ENCODE measurements at regions not wholly inside any gene's neighbourhood (a gene's known extent, or its start where the extent isn't known, plus 50 kb on each side); places are given as distances from the start of the nearest gene placed in this dataset.
"Not testable (repeated sequence)": the region's sequence is repeated elsewhere in the genome, so short reads cannot be mapped to it uniquely, and the experiment has no call there.

DNA sequence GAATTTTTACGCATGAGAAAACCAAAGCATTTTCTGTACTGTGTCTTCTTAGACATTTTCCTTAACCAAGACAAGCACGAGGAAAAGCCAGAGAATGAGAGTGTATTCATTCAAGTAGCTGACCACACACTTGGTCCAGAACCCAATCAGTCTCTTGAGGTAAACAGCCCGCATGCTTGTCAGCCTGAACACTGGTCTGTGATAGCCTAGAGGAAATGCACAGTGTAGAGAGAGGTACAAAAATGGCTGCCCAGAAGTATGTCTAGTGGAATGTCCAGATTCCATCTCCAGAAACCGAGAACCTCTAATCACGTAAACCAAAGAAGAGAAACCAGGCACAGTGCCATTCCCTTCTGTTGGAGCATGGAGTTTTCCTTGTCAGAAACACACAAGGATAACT lies 80.0 kb upstream of the SNX2 start:
- TF ChIP-seq, protein P1, sequence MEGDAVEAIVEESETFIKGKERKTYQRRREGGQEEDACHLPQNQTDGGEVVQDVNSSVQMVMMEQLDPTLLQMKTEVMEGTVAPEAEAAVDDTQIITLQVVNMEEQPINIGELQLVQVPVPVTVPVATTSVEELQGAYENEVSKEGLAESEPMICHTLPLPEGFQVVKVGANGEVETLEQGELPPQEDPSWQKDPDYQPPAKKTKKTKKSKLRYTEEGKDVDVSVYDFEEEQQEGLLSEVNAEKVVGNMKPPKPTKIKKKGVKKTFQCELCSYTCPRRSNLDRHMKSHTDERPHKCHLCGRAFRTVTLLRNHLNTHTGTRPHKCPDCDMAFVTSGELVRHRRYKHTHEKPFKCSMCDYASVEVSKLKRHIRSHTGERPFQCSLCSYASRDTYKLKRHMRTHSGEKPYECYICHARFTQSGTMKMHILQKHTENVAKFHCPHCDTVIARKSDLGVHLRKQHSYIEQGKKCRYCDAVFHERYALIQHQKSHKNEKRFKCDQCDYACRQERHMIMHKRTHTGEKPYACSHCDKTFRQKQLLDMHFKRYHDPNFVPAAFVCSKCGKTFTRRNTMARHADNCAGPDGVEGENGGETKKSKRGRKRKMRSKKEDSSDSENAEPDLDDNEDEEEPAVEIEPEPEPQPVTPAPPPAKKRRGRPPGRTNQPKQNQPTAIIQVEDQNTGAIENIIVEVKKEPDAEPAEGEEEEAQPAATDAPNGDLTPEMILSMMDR (IDR thresholded peaks at IDR 0.05) = no peak
- TF ChIP-seq POLR2A (IDR thresholded peaks at IDR 0.05) = no peak
- no peak for DNase-seq
- H3K4me1 ChIP-seq = no peaks in the 10 kb centered on the region
- intact Hi-C loops (cut with DNase I; ENCODE audit: low total_unique reads) = no loop called here
- no peak overlapping the region for H3K4me3 ChIP-seq
- H3K27me3 ChIP-seq = no peaks in the 10 kb centered on the region
- H3K9me3 ChIP-seq = no peaks in the 10 kb centered on the region
- H3K27ac ChIP-seq = no peak overlapping the region
- H3K36me3 ChIP-seq (ENCODE audit: low read depth, missing control alignments) = no peaks in the 10 kb centered on the region
- WGBS, 2 donors = 92% methylated on average over 5 of the region's 5 CpGs

DNA sequence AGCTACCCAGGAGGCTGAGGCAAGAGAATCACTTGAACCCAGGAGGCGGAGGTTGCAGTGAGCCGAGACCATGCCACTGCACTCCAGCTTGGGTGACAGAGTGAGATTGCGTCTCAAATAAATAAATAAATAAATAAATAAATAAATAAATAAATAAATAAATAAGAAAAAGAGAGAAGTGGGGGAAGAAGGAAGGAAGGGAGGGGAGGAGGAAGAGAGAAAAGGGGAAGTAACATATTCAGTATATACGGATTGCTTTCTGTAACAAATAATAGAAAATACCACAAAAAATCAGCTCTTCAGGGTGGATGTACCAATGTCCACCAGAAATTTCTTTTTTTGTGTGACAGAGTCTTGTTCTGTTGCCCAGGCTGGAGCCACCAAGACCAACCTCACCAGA lies 78.1 kb upstream of the SNX2 start:
- H3K9me3 ChIP-seq; H3K4me3 ChIP-seq; intact Hi-C loops (cut with DNase I; ENCODE audit: low total_unique reads); H3K36me3 ChIP-seq (ENCODE audit: low read depth, missing control alignments); DNase-seq; H3K4me1 ChIP-seq; H3K27me3 ChIP-seq; H3K27ac ChIP-seq: not testable (repeated sequence)
- 82 to 93% methylated on average over 4 of the region's 4 CpGs for WGBS, 2 donors

DNA sequence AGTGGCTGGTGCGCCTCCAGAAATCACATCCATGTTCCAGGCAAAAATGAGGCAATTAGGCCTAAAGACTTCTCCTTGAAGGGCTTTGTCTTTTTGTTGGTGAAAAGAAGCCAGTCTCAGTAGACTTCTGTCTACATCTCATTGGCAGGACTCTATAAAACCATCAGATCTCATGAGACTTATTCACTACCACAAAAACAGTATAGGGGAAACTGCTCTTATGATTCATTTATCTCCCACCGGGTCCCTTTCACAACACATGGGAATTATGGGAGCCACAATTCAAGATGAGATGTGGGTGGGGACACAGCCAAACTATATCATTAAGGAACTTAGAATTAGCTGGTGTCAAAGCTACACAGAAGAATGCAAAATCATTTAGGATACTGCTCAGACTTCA lies 77.7 kb upstream of the SNX2 start:
- TF ChIP-seq, protein P1 (IDR thresholded peaks at IDR 0.05) = no peak
- TF ChIP-seq POLR2A (IDR thresholded peaks at IDR 0.05) = no peak
- Histone ChIP-seq H3K9me3 (no peaks in the 10 kb centered on the region), H3K27me3 (no peaks in the 10 kb centered on the region), H3K36me3 (ENCODE audit: low read depth, missing control alignments) (no peaks in the 10 kb centered on the region), H3K4me1 (no peaks in the 10 kb centered on the region), H3K4me3 (no peak overlapping the region), H3K27ac (no peak overlapping the region)
- 88 to 89% methylated on average over 2 of the region's 2 CpGs for WGBS, 2 donors
- intact Hi-C loops (cut with DNase I; ENCODE audit: low total_unique reads) = no loop called here
- no peak for DNase-seq

DNA sequence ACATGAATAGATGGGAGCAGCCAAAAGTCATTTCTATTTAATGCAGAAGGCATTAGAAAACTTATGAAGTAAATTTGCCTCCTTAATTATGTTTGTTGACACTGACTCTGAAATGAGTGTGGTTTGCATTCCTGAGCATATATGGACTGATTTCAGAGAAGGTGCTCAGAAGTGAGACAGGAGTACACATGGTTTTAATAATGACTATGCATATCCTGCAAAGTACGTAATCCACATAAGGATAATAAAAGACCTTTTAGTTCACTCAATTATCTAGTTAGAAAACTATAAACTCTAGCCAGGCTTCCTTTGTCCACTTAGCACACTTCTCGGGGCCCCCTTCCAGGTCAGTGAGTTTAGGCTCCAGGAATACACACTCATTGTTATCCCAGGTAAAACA lies 75.7 kb upstream of the SNX2 start:
- WGBS, 2 donors = 88 to 98% methylated on average over 2 of the region's 2 CpGs
- no peaks in the 10 kb centered on the region for H3K4me1 ChIP-seq
- intact Hi-C loops (cut with DNase I; ENCODE audit: low total_unique reads) = no loop called here
- no peaks in the 10 kb centered on the region for H3K27me3 ChIP-seq
- TF ChIP-seq, protein P1 (IDR thresholded peaks at IDR 0.05) = no peak
- TF ChIP-seq POLR2A (IDR thresholded peaks at IDR 0.05) = no peak
- no peak for DNase-seq
- H3K4me3 ChIP-seq = no peak overlapping the region
- no peaks in the 10 kb centered on the region for H3K36me3 ChIP-seq (ENCODE audit: low read depth, missing control alignments)
- H3K9me3 ChIP-seq = no peaks in the 10 kb centered on the region
- H3K27ac ChIP-seq = no peak overlapping the region

DNA sequence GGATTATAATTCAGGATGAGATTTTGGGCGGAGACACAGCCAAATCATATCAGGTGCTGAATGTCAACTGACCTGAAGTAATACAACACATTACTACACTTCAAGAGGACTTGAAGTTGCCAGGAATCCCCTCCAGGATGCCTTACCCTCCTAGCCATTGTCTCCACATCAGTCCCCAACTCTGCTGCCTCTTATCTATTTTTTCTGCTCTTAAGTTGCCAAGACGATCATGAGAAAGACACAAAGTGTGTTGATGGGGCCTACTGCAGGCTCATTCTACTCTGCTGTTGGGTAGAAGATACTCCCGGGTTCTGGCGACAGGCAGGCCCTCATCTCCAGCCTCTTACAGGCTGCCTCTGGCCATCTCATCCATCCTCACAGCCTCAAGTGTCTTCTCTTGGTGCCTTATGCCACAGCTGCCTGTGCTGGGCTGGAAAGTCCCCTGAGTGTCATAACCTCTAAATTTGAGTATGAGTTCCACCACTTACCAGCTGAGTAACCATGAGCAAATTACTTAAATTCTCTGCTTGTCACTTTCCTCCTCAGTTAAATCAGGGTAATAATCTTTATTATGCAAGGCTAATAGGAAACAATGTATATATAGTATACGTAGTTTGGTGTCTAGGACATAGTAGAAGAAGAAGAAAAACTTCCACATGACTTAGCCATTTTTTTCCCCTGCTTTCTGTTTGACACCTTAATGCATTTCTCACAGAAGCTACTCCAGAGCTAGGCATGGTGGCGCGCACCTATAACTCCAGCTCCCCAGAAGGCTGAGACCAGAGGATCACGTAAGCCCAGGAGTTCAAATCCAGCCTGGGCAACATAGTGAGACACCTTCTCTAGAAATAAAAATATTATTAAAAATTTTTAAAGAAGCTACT lies 73.0 kb upstream of the SNX2 start:
- intact Hi-C loops (cut with DNase I; ENCODE audit: low total_unique reads) = no loop called here
- TF ChIP-seq, protein P1 (IDR thresholded peaks at IDR 0.05) = no peak
- no peak for TF ChIP-seq POLR2A (IDR thresholded peaks at IDR 0.05)
- WGBS, 2 donors = 80 to 92% methylated on average over 8 of the region's 8 CpGs

More for the DNA sequence above, 73.0 kb upstream of the SNX2 start:
- no peak for DNase-seq
- no peaks in the 10 kb centered on the region for H3K36me3 ChIP-seq (ENCODE audit: low read depth, missing control alignments)
- no peaks in the 10 kb centered on the region for H3K27me3 ChIP-seq
- H3K27ac ChIP-seq = no peak overlapping the region
- H3K9me3 ChIP-seq = no peaks in the 10 kb centered on the region
- no peaks in the 10 kb centered on the region for H3K4me1 ChIP-seq
- H3K4me3 ChIP-seq = no peak overlapping the region
